GM20000 (cell line): ENCODE measurements at regions not wholly inside any gene's neighbourhood (a gene's known extent, or its start where the extent isn't known, plus 50 kb on each side); places are given as distances from the start of the nearest gene placed in this dataset.

ENCODE experiments used
- DNase-seq: peaks from one replicate; pipeline ENCODE4 v3.0.0; 2012; ENCODE audit warnings: low spot score
- CTCF ChIP-seq: IDR thresholded peaks from 2 replicates; pipeline ENCODE4 v1.5.1; 2012; ENCODE audit warnings: mild to moderate bottlenecking, control low read depth; ENCODE audit errors: extremely low read depth, missing control alignments

GRCh38 chr7:81333536-81333935, 414.7 kb upstream of the SEMA3C start:
- no peak for DNase-seq

GRCh38 chr7:81333004-81333403, 414.2 kb upstream of the SEMA3C start:
- TF ChIP-seq CTCF: no peak
- DNase-seq: no peak

More at GRCh38 chr7:81333536-81333935, 414.7 kb upstream of the SEMA3C start:
- no peak for TF ChIP-seq CTCF

- no peak for DNase-seq
- TF ChIP-seq CTCF: no peak
These were observed 412.5 kb upstream of the SEMA3C start for GRCh38 chr7:81331061-81332018.

GRCh38 chr7:81330108-81330507, 411.3 kb upstream of the SEMA3C start:
- DNase-seq: no peak
- no peak for TF ChIP-seq CTCF

GRCh38 chr7:81327468-81328266, 408.8 kb upstream of the SEMA3C start:
- no peak for DNase-seq
- TF ChIP-seq CTCF: no peak

GRCh38 chr7:81321949-81322348, 403.1 kb upstream of the SEMA3C start:
- no peak for DNase-seq
- TF ChIP-seq CTCF: no peak

- TF ChIP-seq CTCF: no peak
These were observed 398.9 kb upstream of the SEMA3C start for GRCh38 chr7:81317741-81318140.

More at GRCh38 chr7:81317741-81318140, 398.9 kb upstream of the SEMA3C start:
- DNase-seq: no peak
